NT2/D1 (cell line): ENCODE measurements at regions not wholly inside any gene's neighbourhood (a gene's known extent, or its start where the extent isn't known, plus 50 kb on each side); places are given as distances from the start of the nearest gene placed in this dataset.

Source experiments
- DNase-seq: peaks from one replicate; pipeline ENCODE4 v3.0.0-alpha.2; 2011; ENCODE audit warnings: low read depth, low spot score
- H3K27me3 ChIP-seq: 2 replicates; pipeline ENCODE4 v1.6.0; 2011; ENCODE audit warnings: mild to moderate bottlenecking; ENCODE audit not compliant: insufficient read length, insufficient read depth
- H3K36me3 ChIP-seq: 2 replicates; pipeline ENCODE4 v1.6.1; 2011; ENCODE audit warnings: mild to moderate bottlenecking, low read length, mixed read lengths; ENCODE audit not compliant: insufficient read depth, insufficient read length
- H3K4me1 ChIP-seq: 2 replicates; pipeline ENCODE4 v1.5.1; 2011; ENCODE audit not compliant: insufficient read depth, insufficient read length
- H3K4me3 ChIP-seq: 2 replicates; pipeline ENCODE4 v1.5.1; 2011; ENCODE audit warnings: low read depth; ENCODE audit not compliant: insufficient read length
- H3K9ac ChIP-seq: 2 replicates; pipeline ENCODE4 v1.6.0; 2011; ENCODE audit warnings: low read depth; ENCODE audit not compliant: insufficient read length
- H3K9me3 ChIP-seq: 2 replicates; pipeline ENCODE4 v1.5.1; 2011; ENCODE audit warnings: mild to moderate bottlenecking, low read length; ENCODE audit not compliant: insufficient read depth
- SUZ12 ChIP-seq: IDR thresholded peaks from 2 replicates; pipeline ENCODE4 v1.6.1; 2011; ENCODE audit not compliant: insufficient read length, insufficient read depth; ENCODE audit errors: extremely low read depth
- YY1 ChIP-seq: IDR thresholded peaks from 2 replicates; pipeline ENCODE4 v1.6.1; 2011; ENCODE audit not compliant: insufficient read length, insufficient read depth
- ZNF274 ChIP-seq: IDR thresholded peaks from 2 replicates; pipeline ENCODE4 v1.6.1; 2011; ENCODE audit warnings: mild to moderate bottlenecking, low read depth, low read length

- no peak for TF ChIP-seq ZNF274
- no peak for TF ChIP-seq SUZ12
- no peak for TF ChIP-seq YY1
- H3K4me3 ChIP-seq = no peak overlapping the region
- H3K36me3 ChIP-seq = no peaks in the 10 kb centered on the region
- H3K27me3 ChIP-seq = no peaks in the 10 kb centered on the region
- no peak overlapping the region for H3K9ac ChIP-seq
- no peaks in the 10 kb centered on the region for H3K4me1 ChIP-seq
- DNase-seq = no peak
- H3K9me3 ChIP-seq = no peaks in the 10 kb centered on the region
Observed at GRCh38 chr5:15447209-15447608, 52.8 kb upstream of the FBXL7 start.

- Histone ChIP-seq H3K27me3 (no peaks in the 10 kb centered on the region), H3K4me1 (no peaks in the 10 kb centered on the region), H3K9ac (no peak overlapping the region), H3K4me3 (no peak overlapping the region), H3K9me3 (no peaks in the 10 kb centered on the region), H3K36me3 (no peaks in the 10 kb centered on the region)
- DNase-seq = no peak
- TF ChIP-seq SUZ12 = no peak
Observed at GRCh38 chr5:15446552-15446951, 53.4 kb upstream of the FBXL7 start.

- Histone ChIP-seq H3K36me3 (no peaks in the 10 kb centered on the region), H3K4me3 (no peak overlapping the region), H3K27me3 (no peaks in the 10 kb centered on the region), H3K9ac (no peak overlapping the region), H3K4me1 (no peaks in the 10 kb centered on the region), H3K9me3 (no peaks in the 10 kb centered on the region)
- TF ChIP-seq ZNF274 (no peak), SUZ12 (no peak), YY1 (no peak)
- no peak for DNase-seq
Observed at GRCh38 chr5:15442193-15442570, 57.8 kb upstream of the FBXL7 start.

GRCh38 chr5:15441433-15442192 lies 58.4 kb upstream of the FBXL7 start:
- no peak overlapping the region for H3K4me3 ChIP-seq
- no peaks in the 10 kb centered on the region for H3K36me3 ChIP-seq

GRCh38 chr5:15440434-15440833 lies 59.5 kb upstream of the FBXL7 start:
- Histone ChIP-seq H3K4me3 (no peak overlapping the region), H3K36me3 (no peaks in the 10 kb centered on the region), H3K9ac (no peak overlapping the region), H3K4me1 (no peaks in the 10 kb centered on the region), H3K9me3 (no peaks in the 10 kb centered on the region), H3K27me3 (no peaks in the 10 kb centered on the region)
- TF ChIP-seq SUZ12 (no peak), ZNF274 (no peak), YY1 (no peak)
- no peak for DNase-seq

More at GRCh38 chr5:15441433-15442192, 58.4 kb upstream of the FBXL7 start:
- H3K4me1 ChIP-seq = no peaks in the 10 kb centered on the region
- no peaks in the 10 kb centered on the region for H3K9me3 ChIP-seq
- no peak overlapping the region for H3K9ac ChIP-seq
- no peak for TF ChIP-seq YY1
- no peak for TF ChIP-seq SUZ12
- TF ChIP-seq ZNF274 = no peak
- no peaks in the 10 kb centered on the region for H3K27me3 ChIP-seq
- no peak for DNase-seq

- Histone ChIP-seq H3K27me3 (no peaks in the 10 kb centered on the region), H3K4me3 (no peak overlapping the region), H3K4me1 (no peaks in the 10 kb centered on the region), H3K36me3 (no peaks in the 10 kb centered on the region), H3K9me3 (no peaks in the 10 kb centered on the region), H3K9ac (no peak overlapping the region)
- TF ChIP-seq YY1 = no peak
- TF ChIP-seq SUZ12 = no peak
- TF ChIP-seq ZNF274 = no peak
- DNase-seq = no peak
Observed at GRCh38 chr5:15439801-15440200, 60.2 kb upstream of the FBXL7 start.

GRCh38 chr5:15433709-15434108 lies 66.3 kb upstream of the FBXL7 start:
- TF ChIP-seq SUZ12 = no peak
- no peak for TF ChIP-seq ZNF274
- no peak for TF ChIP-seq YY1
- DNase-seq = no peak
- Histone ChIP-seq H3K27me3 (no peaks in the 10 kb centered on the region), H3K4me3 (no peak overlapping the region), H3K9me3 (no peaks in the 10 kb centered on the region), H3K4me1 (no peaks in the 10 kb centered on the region), H3K36me3 (no peaks in the 10 kb centered on the region), H3K9ac (no peak overlapping the region)

- H3K9ac ChIP-seq = no peak overlapping the region
- no peak for DNase-seq
- no peaks in the 10 kb centered on the region for H3K9me3 ChIP-seq
- no peaks in the 10 kb centered on the region for H3K36me3 ChIP-seq
- no peak overlapping the region for H3K4me3 ChIP-seq
- TF ChIP-seq YY1 (no peak), SUZ12 (no peak), ZNF274 (no peak)
- no peaks in the 10 kb centered on the region for H3K27me3 ChIP-seq
- H3K4me1 ChIP-seq = no peaks in the 10 kb centered on the region
Observed at GRCh38 chr5:15431923-15432322, 68.1 kb upstream of the FBXL7 start.
